Testis (tissue), 2 donors: ENCODE measurements at regions not wholly inside any gene's neighbourhood (a gene's known extent, or its start where the extent isn't known, plus 50 kb on each side); places are given as distances from the start of the nearest gene placed in this dataset.

Experiments used
- DNase-seq: peaks from one replicate; pipeline ENCODE4 v3.0.0-alpha.2; 2019
- H3K27ac ChIP-seq, 2 donors: fragments of 200-600 bp; sonication (generic); one replicate each; pipeline ENCODE4 v1.5.1; 2019
- H3K27me3 ChIP-seq: fragments of 200-600 bp; sonication (generic); one replicate; pipeline ENCODE4 v1.5.1; 2019
- H3K36me3 ChIP-seq: fragments of 200-600 bp; sonication (generic); one replicate; pipeline ENCODE4 v1.5.1; 2017; ENCODE audit warnings: low read depth; ENCODE audit errors: missing control alignments
- H3K4me1 ChIP-seq: fragments of 200-600 bp; sonication (generic); one replicate; pipeline ENCODE4 v1.5.1; 2019
- H3K4me3 ChIP-seq, 2 donors: fragments of 200-600 bp; sonication (generic); one replicate each; pipeline ENCODE4 v1.5.1; 2017 to 2019
- H3K9me3 ChIP-seq: fragments of 200-600 bp; sonication (generic); one replicate; pipeline ENCODE4 v1.5.1; 2017
- POLR2A ChIP-seq: fragments of 450-650 bp; IDR thresholded peaks from one replicate; pipeline ENCODE4 v1.6.1; 2017; ENCODE audit warnings: antibody characterized with exemption, mild to moderate bottlenecking, moderate library complexity
- WGBS, 2 donors: methylation state at CpG; one replicate each; pipeline ENCODE4 v1.1.5; 2018; 5-methylcytosine and 5-hydroxymethylcytosine counted together
- intact Hi-C: fragments of 100-400 bp; cut with DNase I; formaldehyde crosslinking; loops from one replicate; pipeline ENCODE4 v1.15.1; 2023; ENCODE audit warnings: low total_unique reads
- TF ChIP-seq, protein P1 (sequence below), 3 experiments: fragments of 450-650 bp in 2 of 3; fragments of 200-600 bp in 1 of 3; sonication (generic) in 1 of 3; IDR thresholded peaks; one replicate each; pipeline ENCODE4 v1.5.1; 2016 to 2019; ENCODE audit warnings: antibody characterized with exemption in 3 of 3, mild to moderate bottlenecking in 2 of 3, moderate library complexity in 1 of 3

DNA sequence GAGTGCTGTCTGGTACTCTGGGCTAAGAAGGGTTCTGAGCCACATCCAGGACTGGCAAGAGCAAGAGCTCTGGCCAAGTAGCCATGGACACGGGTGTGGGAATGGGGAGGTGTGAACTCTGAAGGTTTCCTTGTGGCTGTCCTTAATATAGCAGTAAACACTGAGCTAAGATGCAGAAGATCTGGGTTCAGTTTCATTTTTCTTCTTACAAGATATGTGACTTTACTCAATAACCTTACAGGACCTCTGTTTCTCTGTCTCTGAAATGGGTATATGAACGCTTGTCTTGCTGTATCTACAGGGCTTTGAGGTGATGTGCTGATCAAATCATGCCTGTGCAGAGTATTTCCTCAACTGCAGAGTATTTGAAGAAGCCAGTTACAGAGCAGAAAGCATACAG is 521.2 kb downstream of the VRK1 start:
- Histone ChIP-seq H3K9me3 (no peaks in the 10 kb centered on the region), H3K36me3 (no peaks in the 10 kb centered on the region), H3K27me3 (no peaks in the 10 kb centered on the region), H3K4me3 (no peak overlapping the region), H3K27ac (no peak overlapping the region), H3K4me1 (no peaks in the 10 kb centered on the region)
- intact Hi-C loops, result no loop called here
- no peak for TF ChIP-seq POLR2A
- TF ChIP-seq, protein P1, sequence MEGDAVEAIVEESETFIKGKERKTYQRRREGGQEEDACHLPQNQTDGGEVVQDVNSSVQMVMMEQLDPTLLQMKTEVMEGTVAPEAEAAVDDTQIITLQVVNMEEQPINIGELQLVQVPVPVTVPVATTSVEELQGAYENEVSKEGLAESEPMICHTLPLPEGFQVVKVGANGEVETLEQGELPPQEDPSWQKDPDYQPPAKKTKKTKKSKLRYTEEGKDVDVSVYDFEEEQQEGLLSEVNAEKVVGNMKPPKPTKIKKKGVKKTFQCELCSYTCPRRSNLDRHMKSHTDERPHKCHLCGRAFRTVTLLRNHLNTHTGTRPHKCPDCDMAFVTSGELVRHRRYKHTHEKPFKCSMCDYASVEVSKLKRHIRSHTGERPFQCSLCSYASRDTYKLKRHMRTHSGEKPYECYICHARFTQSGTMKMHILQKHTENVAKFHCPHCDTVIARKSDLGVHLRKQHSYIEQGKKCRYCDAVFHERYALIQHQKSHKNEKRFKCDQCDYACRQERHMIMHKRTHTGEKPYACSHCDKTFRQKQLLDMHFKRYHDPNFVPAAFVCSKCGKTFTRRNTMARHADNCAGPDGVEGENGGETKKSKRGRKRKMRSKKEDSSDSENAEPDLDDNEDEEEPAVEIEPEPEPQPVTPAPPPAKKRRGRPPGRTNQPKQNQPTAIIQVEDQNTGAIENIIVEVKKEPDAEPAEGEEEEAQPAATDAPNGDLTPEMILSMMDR (IDR thresholded peaks at IDR 0.05), result no peak
- 89 to 91% methylated on average over 2 of the region's 2 CpGs for WGBS, 2 donors
- no peak for DNase-seq

DNA sequence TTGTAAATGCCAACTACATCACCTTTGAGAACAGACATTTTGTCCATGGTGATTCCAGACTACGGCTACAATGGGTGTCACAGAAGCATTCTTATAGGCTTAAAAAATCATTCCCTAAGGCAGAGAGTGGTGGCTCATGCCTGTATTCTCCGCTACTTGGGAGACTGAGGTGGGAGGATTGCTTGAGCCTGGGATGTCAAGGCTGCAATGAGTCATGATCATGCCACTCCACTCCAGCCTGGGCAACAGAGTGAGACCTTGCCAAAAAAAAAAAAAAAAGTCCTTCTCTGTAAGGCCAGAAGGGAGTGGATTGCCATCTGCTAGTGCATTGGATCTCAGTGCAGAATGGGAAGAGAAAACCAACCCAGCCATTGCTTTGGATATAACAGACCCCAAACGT is 522.5 kb downstream of the VRK1 start:
- H3K4me3 ChIP-seq, result no peak overlapping the region
- H3K27me3 ChIP-seq, result no peaks in the 10 kb centered on the region
- no peaks in the 10 kb centered on the region for H3K4me1 ChIP-seq
- no peaks in the 10 kb centered on the region for H3K36me3 ChIP-seq
- H3K27ac ChIP-seq, result no peak overlapping the region
- WGBS, 2 donors, result 74 to 77% methylated on average over 3 of the region's 3 CpGs
- no peaks in the 10 kb centered on the region for H3K9me3 ChIP-seq
- intact Hi-C loops, result no loop called here
- TF ChIP-seq POLR2A, result no peak
- TF ChIP-seq, protein P1 (IDR thresholded peaks at IDR 0.05), result no peak
- no peak for DNase-seq

DNA sequence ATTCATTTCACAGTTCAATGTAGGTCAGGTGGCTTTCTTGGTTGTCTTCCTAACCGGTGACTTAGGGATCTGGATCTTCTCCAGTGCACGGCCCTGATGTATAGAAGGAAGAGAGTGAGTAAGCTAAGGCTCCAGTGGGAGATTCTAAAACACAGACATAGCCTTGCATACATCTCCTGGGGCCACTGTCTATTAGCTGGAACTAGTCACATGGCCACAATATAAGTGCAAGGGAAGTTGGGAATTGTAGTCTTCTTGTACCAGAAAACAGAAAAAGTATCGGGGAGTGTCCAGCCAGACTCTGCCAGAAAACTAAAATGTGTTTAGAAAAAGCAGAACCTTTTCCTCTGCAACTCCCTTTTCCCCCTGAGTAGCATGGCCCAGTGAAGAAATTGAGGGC is 531.6 kb downstream of the VRK1 start:
- WGBS, 2 donors, result 85 to 87% methylated on average over 3 of the region's 3 CpGs
- Histone ChIP-seq H3K4me1 (no peaks in the 10 kb centered on the region), H3K27me3 (no peaks in the 10 kb centered on the region), H3K36me3 (no peaks in the 10 kb centered on the region), H3K4me3 (no peak overlapping the region), H3K27ac (no peak overlapping the region), H3K9me3 (no peaks in the 10 kb centered on the region)
- TF ChIP-seq, protein P1 (IDR thresholded peaks at IDR 0.05), result no peak
- no peak for TF ChIP-seq POLR2A
- DNase-seq, result no peak
- intact Hi-C loops, result no loop called here

DNA sequence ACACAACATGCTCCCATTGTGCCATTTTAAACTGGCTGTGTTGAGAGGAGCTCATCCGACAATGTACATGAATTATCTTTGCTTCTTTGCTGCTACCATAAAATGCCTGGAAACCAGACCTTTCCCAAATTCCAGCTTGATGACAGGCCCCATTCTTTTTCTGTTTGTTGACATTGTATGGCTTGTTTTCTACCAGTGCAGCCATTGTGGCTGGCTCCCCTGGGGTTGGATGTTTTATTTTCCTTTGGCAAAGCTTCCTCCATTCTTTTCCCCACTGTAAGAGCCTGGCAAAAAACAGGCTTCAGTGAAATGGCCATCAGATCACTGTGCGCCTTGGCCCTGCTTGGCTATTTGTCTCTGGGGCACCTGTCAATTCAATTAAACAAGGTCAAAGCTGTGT is 532.5 kb downstream of the VRK1 start:
- DNase-seq, result no peak
- no peaks in the 10 kb centered on the region for H3K9me3 ChIP-seq
- H3K4me1 ChIP-seq, result no peaks in the 10 kb centered on the region
- no peak overlapping the region for H3K4me3 ChIP-seq
- no peaks in the 10 kb centered on the region for H3K36me3 ChIP-seq
- intact Hi-C loops, result no loop called here
- 90 to 98% methylated on average over 2 of the region's 2 CpGs for WGBS, 2 donors
- TF ChIP-seq, protein P1 (IDR thresholded peaks at IDR 0.05), result no peak
- no peak for TF ChIP-seq POLR2A
- no peak overlapping the region for H3K27ac ChIP-seq
- no peaks in the 10 kb centered on the region for H3K27me3 ChIP-seq

DNA sequence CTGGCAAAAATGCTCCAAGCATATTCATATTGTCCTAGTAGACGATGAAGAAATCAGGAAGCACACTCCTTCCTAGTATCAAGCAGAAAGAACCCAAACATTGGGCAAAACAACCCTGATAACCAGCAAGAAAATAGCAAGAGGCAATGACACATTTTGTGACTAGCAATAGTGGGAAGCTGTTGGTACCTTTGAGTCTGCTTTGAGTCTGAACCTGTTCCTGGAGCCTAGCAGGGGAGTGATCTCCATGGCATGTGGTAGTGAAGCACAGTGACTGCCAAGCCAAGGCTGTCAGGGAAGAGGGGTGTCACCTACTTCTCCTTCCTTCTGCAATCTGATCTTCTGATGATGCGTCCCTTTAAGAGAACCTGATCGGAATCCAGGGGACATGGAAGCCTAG is 533.9 kb downstream of the VRK1 start:
- no peak for TF ChIP-seq POLR2A
- TF ChIP-seq, protein P1 (IDR thresholded peaks at IDR 0.05), result no peak
- Histone ChIP-seq H3K4me3 (no peak overlapping the region), H3K27me3 (no peaks in the 10 kb centered on the region), H3K4me1 (peaks cover 4% of the 10 kb centered on the region), H3K9me3 (no peaks in the 10 kb centered on the region), H3K36me3 (no peaks in the 10 kb centered on the region), H3K27ac (no peak overlapping the region)
- no peak for DNase-seq
- intact Hi-C loops, result no loop called here
- WGBS, 2 donors, result 93 to 94% methylated on average over 3 of the region's 3 CpGs
